ENCODE measurements at regions not wholly inside any gene's neighbourhood (a gene's known extent, or its start where the extent isn't known, plus 50 kb on each side); places are given as distances from the start of the nearest gene placed in this dataset.
"Not testable (repeated sequence)": the region's sequence is repeated elsewhere in the genome, so short reads cannot be mapped to it uniquely, and the experiment has no call there.

- TF ChIP-seq CTCF (IDR thresholded peaks at IDR 0.05): no peak
- DNase-seq (ENCODE audit: extremely low spot score, unreplicated experiment): no peak
- Mint-ChIP-seq H3K4me1 (ENCODE audit: unreplicated experiment) (no peaks in the 10 kb centered on the region), H3K4me3 (ENCODE audit: unreplicated experiment) (no peak overlapping the region), H3K9me3 (ENCODE audit: unreplicated experiment) (peaks cover 55% of the 10 kb centered on the region), H3K36me3 (ENCODE audit: unreplicated experiment) (no peaks in the 10 kb centered on the region), H3K27me3 (ENCODE audit: unreplicated experiment) (no peaks in the 10 kb centered on the region), H3K27ac (ENCODE audit: unreplicated experiment) (no peak overlapping the region)
These were observed 1037.8 kb downstream of the TMEM121 start for GRCh38 chr14:106564058-106564643.

DNA sequence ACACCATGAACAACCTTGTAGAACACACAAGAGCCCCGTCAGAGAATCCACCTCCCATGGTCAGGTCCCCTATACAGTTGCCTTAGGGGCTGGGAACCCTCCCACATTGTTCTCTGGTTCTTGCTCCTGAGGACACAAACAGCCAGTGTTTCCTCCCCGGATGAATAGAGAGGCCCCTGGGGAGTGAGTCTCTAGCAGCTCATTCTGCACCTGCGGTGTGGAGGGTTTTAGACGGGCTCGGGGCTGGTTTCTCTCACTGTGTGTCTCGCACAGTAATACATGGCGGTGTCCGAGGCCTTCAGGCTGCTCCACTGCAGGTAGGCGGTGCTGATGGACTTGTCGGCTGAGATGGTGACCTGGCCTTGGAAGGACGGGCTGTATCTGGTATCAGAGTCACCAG, 1052.1 kb downstream of the TMEM121 start:
- H3K4me1 Mint-ChIP-seq (ENCODE audit: unreplicated experiment): no peaks in the 10 kb centered on the region
- peaks cover 38% of the 10 kb centered on the region for H3K9me3 Mint-ChIP-seq (ENCODE audit: unreplicated experiment)
- H3K27ac Mint-ChIP-seq (ENCODE audit: unreplicated experiment): no peak overlapping the region
- H3K36me3 Mint-ChIP-seq (ENCODE audit: unreplicated experiment): no peaks in the 10 kb centered on the region
- H3K4me3 Mint-ChIP-seq (ENCODE audit: unreplicated experiment): no peak overlapping the region
- no peaks in the 10 kb centered on the region for H3K27me3 Mint-ChIP-seq (ENCODE audit: unreplicated experiment)
- DNase-seq (ENCODE audit: extremely low spot score, unreplicated experiment): no peak
- TF ChIP-seq CTCF (IDR thresholded peaks at IDR 0.05): no peak

- no peaks in the 10 kb centered on the region for H3K4me1 Mint-ChIP-seq (ENCODE audit: unreplicated experiment)
- H3K36me3 Mint-ChIP-seq (ENCODE audit: unreplicated experiment): no peaks in the 10 kb centered on the region
- no peak for DNase-seq (ENCODE audit: extremely low spot score, unreplicated experiment)
- no peak overlapping the region for H3K27ac Mint-ChIP-seq (ENCODE audit: unreplicated experiment)
- H3K27me3 Mint-ChIP-seq (ENCODE audit: unreplicated experiment): no peaks in the 10 kb centered on the region
- no peak for TF ChIP-seq CTCF (IDR thresholded peaks at IDR 0.05)
- no peak overlapping the region for H3K4me3 Mint-ChIP-seq (ENCODE audit: unreplicated experiment)
- H3K9me3 Mint-ChIP-seq (ENCODE audit: unreplicated experiment): peaks cover 42% of the 10 kb centered on the region
These were observed 1052.7 kb downstream of the TMEM121 start for GRCh38 chr14:106579084-106579483.

DNA sequence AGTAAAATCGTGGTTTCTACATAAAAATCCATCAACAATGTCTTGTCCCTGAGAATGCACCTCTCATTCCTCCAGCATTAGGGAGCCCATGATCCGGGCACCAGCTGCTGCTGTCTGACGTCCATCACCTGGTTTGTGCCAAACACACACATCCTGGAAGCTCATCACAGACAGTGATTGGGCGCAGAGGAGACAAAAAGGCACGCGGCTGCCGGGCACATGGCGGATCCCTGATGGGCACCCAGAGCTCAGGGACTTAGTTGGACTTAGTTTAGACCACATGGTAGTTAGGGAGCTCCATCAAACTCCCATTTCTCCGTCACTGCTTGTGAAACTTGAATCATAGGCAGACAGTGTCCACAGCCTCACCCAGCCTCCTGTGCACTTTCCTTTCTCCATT, 1059.3 kb downstream of the TMEM121 start:
- H3K27ac Mint-ChIP-seq (ENCODE audit: unreplicated experiment): no peak overlapping the region
- no peak for TF ChIP-seq CTCF (IDR thresholded peaks at IDR 0.05)
- no peak overlapping the region for H3K4me3 Mint-ChIP-seq (ENCODE audit: unreplicated experiment)
- peaks cover 61% of the 10 kb centered on the region for H3K9me3 Mint-ChIP-seq (ENCODE audit: unreplicated experiment)
- H3K4me1 Mint-ChIP-seq (ENCODE audit: unreplicated experiment): no peaks in the 10 kb centered on the region
- no peaks in the 10 kb centered on the region for H3K27me3 Mint-ChIP-seq (ENCODE audit: unreplicated experiment)
- no peak for DNase-seq (ENCODE audit: extremely low spot score, unreplicated experiment)
- peaks cover 2% of the 10 kb centered on the region for H3K36me3 Mint-ChIP-seq (ENCODE audit: unreplicated experiment)

DNA sequence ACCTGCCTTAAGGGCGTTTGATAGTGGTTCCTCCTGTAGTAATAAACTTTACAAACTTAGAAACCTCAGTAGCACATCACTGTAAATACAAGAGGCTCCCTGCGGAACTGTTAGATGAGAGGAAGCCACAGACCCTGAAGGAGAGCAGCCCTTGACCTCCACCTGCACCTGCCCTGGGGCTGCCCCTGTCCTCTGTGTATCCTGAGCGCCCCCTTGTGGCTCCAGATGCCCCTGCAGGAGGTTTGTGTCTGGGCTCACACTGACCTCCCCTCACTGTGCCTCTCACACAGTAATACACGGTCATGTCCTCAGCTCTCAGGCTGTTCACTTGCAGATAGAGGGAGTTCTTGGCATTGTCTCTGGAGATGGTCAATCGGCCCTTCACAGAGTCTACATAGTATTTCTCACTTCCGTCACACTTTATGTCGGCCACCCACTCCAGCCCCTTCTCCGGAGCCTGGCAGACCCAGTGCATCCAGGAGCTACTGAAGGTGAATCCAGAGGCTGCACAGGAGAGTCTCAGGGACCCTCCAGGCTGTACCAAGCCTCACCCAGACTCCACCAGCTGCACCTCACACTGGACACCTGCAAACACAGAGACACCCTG, 1059.8 kb downstream of the TMEM121 start:
- DNase-seq (ENCODE audit: extremely low spot score, unreplicated experiment): no peak
- Mint-ChIP-seq H3K4me1 (ENCODE audit: unreplicated experiment) (no peaks in the 10 kb centered on the region), H3K9me3 (ENCODE audit: unreplicated experiment) (peaks cover 61% of the 10 kb centered on the region), H3K27ac (ENCODE audit: unreplicated experiment) (no peak overlapping the region), H3K4me3 (ENCODE audit: unreplicated experiment) (no peak overlapping the region), H3K27me3 (ENCODE audit: unreplicated experiment) (no peaks in the 10 kb centered on the region), H3K36me3 (ENCODE audit: unreplicated experiment) (peaks cover 2% of the 10 kb centered on the region)
- TF ChIP-seq CTCF (IDR thresholded peaks at IDR 0.05): no peak

DNA sequence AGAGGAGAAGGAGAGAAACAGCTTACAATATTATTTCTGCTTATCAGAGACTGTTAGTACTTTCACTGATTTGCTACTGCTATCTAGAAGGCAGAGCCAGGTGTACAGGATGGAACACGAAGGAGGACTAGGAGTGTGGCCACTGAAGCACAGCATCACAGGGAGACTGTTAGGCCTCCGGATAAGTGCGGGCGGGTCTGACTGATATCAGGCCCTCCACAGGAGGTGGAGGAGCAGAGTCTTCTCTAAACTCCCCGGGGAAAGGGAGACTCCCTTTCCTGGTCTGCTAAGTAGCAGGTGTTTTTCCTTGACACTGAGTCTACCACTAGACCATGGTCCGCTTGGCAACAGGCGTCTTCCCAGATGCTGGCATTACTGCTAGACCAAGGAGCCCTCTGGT, 1065.2 kb downstream of the TMEM121 start:
- H3K27ac Mint-ChIP-seq (ENCODE audit: unreplicated experiment); H3K4me3 Mint-ChIP-seq (ENCODE audit: unreplicated experiment); DNase-seq (ENCODE audit: extremely low spot score, unreplicated experiment); H3K36me3 Mint-ChIP-seq (ENCODE audit: unreplicated experiment); H3K4me1 Mint-ChIP-seq (ENCODE audit: unreplicated experiment); H3K27me3 Mint-ChIP-seq (ENCODE audit: unreplicated experiment): not testable (repeated sequence)
- H3K9me3 Mint-ChIP-seq (ENCODE audit: unreplicated experiment): peaks cover 47% of the 10 kb centered on the region

DNA sequence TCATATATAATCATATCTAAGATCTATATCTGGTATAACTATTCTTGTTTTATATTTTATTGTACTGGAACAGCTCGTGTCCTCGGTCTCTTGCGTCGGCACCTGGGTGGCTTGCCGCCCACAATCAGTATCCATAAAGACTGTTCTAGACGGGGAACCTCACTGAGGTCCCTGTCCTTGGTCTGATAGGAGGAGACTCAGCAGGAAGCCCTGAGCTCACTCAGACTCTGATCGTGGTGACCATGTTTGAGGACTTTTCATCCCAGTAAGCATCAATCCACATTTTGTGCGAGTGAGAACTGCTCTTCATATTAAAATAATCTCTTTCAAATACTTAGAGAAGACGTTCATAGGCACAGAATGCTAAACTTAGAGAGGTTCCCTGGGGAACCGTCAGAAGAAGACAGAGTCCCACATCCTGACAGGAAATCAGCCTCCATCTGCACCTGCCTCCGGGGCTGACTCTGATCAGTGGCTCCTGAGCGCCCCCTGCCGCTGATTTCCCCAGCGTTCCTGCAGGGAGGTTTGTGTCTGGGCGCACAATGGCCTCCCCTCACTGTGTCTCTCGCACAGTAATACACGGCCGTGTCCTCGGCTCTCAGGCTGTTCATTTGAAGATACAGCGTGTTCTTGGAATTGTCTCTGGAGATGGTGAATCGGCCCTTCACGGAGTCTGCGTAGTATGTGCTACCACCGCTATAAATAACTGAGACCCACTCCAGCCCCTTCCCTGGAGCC, 1065.9 kb downstream of the TMEM121 start:
- not testable (repeated sequence) for H3K27ac Mint-ChIP-seq (ENCODE audit: unreplicated experiment); H3K4me1 Mint-ChIP-seq (ENCODE audit: unreplicated experiment); H3K27me3 Mint-ChIP-seq (ENCODE audit: unreplicated experiment); DNase-seq (ENCODE audit: extremely low spot score, unreplicated experiment); H3K4me3 Mint-ChIP-seq (ENCODE audit: unreplicated experiment); H3K36me3 Mint-ChIP-seq (ENCODE audit: unreplicated experiment)
- peaks cover 43% of the 10 kb centered on the region for H3K9me3 Mint-ChIP-seq (ENCODE audit: unreplicated experiment)

Measured in osteocyte (in vitro differentiated cells).